Mammary epithelial cell (primary cell): ENCODE measurements at regions not wholly inside any gene's neighbourhood (a gene's known extent, or its start where the extent isn't known, plus 50 kb on each side); places are given as distances from the start of the nearest gene placed in this dataset.

ENCODE experiments used
- EZH2 ChIP-seq: IDR thresholded peaks from 2 replicates; pipeline ENCODE4 v1.6.1; 2012; ENCODE audit warnings: low read length, inconsistent platforms, borderline replicate concordance
- TF ChIP-seq, protein P1 (sequence below), 2 donors: IDR thresholded peaks in 1 of 2; conservative IDR thresholded peaks in 1 of 2; 2 replicates each; pipeline ENCODE4 v1.5.1; 2011 to 2012; ENCODE audit warnings: inconsistent platforms in 2 of 2, low read length in 2 of 2, mild to moderate bottlenecking in 2 of 2, control low read depth in 1 of 2, low read depth in 1 of 2; ENCODE audit not compliant: insufficient read depth in 1 of 2; ENCODE audit errors: extremely low read depth in 1 of 2

DNA sequence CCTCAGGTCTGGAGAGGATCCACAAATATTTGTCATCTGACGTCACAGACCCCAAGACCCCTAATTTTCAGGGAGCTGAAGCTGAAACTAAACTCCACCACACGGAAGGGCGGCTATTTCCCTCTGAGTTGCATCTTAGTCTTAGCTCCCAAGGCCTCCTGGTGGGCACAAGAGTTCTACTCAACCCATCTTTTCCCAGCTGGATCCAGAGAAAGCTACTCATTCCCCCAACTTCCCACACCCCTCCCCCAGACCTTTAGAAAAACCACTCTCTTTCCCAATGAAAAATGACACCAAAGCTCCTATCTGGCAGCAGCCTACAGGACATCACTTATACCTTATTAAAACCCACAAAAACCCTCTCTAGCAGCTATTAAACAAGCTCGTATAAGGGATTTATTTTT lies 67.1 kb upstream of the SLC1A1 start:
- TF ChIP-seq, protein P1, sequence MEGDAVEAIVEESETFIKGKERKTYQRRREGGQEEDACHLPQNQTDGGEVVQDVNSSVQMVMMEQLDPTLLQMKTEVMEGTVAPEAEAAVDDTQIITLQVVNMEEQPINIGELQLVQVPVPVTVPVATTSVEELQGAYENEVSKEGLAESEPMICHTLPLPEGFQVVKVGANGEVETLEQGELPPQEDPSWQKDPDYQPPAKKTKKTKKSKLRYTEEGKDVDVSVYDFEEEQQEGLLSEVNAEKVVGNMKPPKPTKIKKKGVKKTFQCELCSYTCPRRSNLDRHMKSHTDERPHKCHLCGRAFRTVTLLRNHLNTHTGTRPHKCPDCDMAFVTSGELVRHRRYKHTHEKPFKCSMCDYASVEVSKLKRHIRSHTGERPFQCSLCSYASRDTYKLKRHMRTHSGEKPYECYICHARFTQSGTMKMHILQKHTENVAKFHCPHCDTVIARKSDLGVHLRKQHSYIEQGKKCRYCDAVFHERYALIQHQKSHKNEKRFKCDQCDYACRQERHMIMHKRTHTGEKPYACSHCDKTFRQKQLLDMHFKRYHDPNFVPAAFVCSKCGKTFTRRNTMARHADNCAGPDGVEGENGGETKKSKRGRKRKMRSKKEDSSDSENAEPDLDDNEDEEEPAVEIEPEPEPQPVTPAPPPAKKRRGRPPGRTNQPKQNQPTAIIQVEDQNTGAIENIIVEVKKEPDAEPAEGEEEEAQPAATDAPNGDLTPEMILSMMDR (conservative IDR thresholded peaks at IDR 0.05 in 1 of 2, IDR thresholded peaks at IDR 0.05 in 1 of 2; ENCODE audit: extremely low read depth in 1 of 2, insufficient read depth in 1 of 2, low read depth in 1 of 2, low read length in 2 of 2), result no peak
- no peak for TF ChIP-seq EZH2
